Endodermal cell (in vitro differentiated cells): ENCODE measurements at regions not wholly inside any gene's neighbourhood (a gene's known extent, or its start where the extent isn't known, plus 50 kb on each side); places are given as distances from the start of the nearest gene placed in this dataset.
A peak's percentile ranks its signal among the peaks of the same experiment; 100 is the strongest.

Experiments used
- DNase-seq: peaks from one replicate; pipeline ENCODE4 v3.0.0-alpha.2; 2017
- H3K27ac ChIP-seq: 2 replicates; pipeline ENCODE4 v1.5.1; 2013; ENCODE audit warnings: mild to moderate bottlenecking, low read depth, low read length, moderate library complexity
- H3K27me3 ChIP-seq: 2 replicates; pipeline ENCODE4 v1.6.1; 2013; ENCODE audit warnings: mild to moderate bottlenecking, low read length, moderate library complexity; ENCODE audit not compliant: insufficient read depth, control insufficient read depth, poor library complexity, severe bottlenecking
- H3K36me3 ChIP-seq: 2 replicates; pipeline ENCODE4 v1.7.0; 2013; ENCODE audit warnings: mild to moderate bottlenecking, low read length, moderate library complexity; ENCODE audit not compliant: control insufficient read depth, insufficient read depth
- H3K4me1 ChIP-seq: one replicate; pipeline ENCODE4 v1.7.0; 2013; ENCODE audit warnings: low read length; ENCODE audit not compliant: control insufficient read depth, insufficient read depth
- H3K4me3 ChIP-seq: 2 replicates; pipeline ENCODE4 v1.5.1; 2013; ENCODE audit warnings: mild to moderate bottlenecking, low read length, moderate library complexity
- H3K9ac ChIP-seq: 2 replicates; pipeline ENCODE4 v1.6.1; 2013; ENCODE audit warnings: mild to moderate bottlenecking, low read length, moderate library complexity; ENCODE audit not compliant: poor library complexity, severe bottlenecking; ENCODE audit errors: extremely low read depth
- H3K9me3 ChIP-seq: 2 replicates; pipeline ENCODE4 v1.6.1; 2013; ENCODE audit warnings: mild to moderate bottlenecking, low read length, moderate library complexity; ENCODE audit not compliant: control insufficient read depth
- H3K27ac Mint-ChIP-seq: 2 replicates; pipeline ENCODE4 v1.8.0; 2020; ENCODE audit warnings: mixed read lengths
- H3K27me3 Mint-ChIP-seq: 2 replicates; pipeline ENCODE4 v1.8.0; 2021; ENCODE audit warnings: mild to moderate bottlenecking, mixed read lengths; ENCODE audit not compliant: insufficient read depth
- H3K36me3 Mint-ChIP-seq: 2 replicates; pipeline ENCODE4 v1.8.0; 2020; ENCODE audit warnings: low read depth, mixed read lengths
- H3K4me1 Mint-ChIP-seq: 2 replicates; pipeline ENCODE4 v1.8.0; 2020; ENCODE audit warnings: mixed read lengths
- H3K4me3 Mint-ChIP-seq: 2 replicates; pipeline ENCODE4 v1.8.0; 2020; ENCODE audit warnings: mild to moderate bottlenecking, moderate library complexity, mixed read lengths
- H3K9me3 Mint-ChIP-seq: 2 replicates; pipeline ENCODE4 v1.8.0; 2020; ENCODE audit warnings: mild to moderate bottlenecking, mixed read lengths
- WGBS, 2 experiments: methylation state at CpG; one replicate each; pipeline versions ENCODE4 v1.1.5 to v1.1.7; 2013; ENCODE audit warnings: missing lambda C conversion rate in 2 of 2, mixed read lengths in 1 of 2; ENCODE audit not compliant: insufficient coverage in 1 of 2, insufficient read length in 1 of 2; 5-methylcytosine and 5-hydroxymethylcytosine counted together
- TF ChIP-seq, protein P1 (sequence below): fragments of 200-600 bp; sonication (generic); conservative IDR thresholded peaks from 2 replicates; pipeline ENCODE4 v1.5.0; 2021; ENCODE audit warnings: antibody characterized with exemption, mild to moderate bottlenecking

GRCh38 chr7:24504040-24504439 is 69.2 kb upstream of the PALS2 start:
- Mint-ChIP-seq H3K36me3 (no peaks in the 10 kb centered on the region), H3K27me3 (peaks cover 2% of the 10 kb centered on the region), H3K9me3 (no peaks in the 10 kb centered on the region), H3K4me1 (peaks cover 26% of the 10 kb centered on the region), H3K4me3 (no peak overlapping the region), H3K27ac (no peak overlapping the region)
- no peak for DNase-seq
- no peak overlapping the region for H3K9ac ChIP-seq
- no peaks in the 10 kb centered on the region for H3K4me1 ChIP-seq
- H3K9me3 ChIP-seq, result no peaks in the 10 kb centered on the region
- H3K36me3 ChIP-seq, result no peaks in the 10 kb centered on the region
- no peak overlapping the region for H3K4me3 ChIP-seq
- TF ChIP-seq, protein P1, sequence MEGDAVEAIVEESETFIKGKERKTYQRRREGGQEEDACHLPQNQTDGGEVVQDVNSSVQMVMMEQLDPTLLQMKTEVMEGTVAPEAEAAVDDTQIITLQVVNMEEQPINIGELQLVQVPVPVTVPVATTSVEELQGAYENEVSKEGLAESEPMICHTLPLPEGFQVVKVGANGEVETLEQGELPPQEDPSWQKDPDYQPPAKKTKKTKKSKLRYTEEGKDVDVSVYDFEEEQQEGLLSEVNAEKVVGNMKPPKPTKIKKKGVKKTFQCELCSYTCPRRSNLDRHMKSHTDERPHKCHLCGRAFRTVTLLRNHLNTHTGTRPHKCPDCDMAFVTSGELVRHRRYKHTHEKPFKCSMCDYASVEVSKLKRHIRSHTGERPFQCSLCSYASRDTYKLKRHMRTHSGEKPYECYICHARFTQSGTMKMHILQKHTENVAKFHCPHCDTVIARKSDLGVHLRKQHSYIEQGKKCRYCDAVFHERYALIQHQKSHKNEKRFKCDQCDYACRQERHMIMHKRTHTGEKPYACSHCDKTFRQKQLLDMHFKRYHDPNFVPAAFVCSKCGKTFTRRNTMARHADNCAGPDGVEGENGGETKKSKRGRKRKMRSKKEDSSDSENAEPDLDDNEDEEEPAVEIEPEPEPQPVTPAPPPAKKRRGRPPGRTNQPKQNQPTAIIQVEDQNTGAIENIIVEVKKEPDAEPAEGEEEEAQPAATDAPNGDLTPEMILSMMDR, result no peak
- 85 to 91% methylated on average over 5 to 6 of the region's 6 CpGs for WGBS, 2 experiments
- H3K27me3 ChIP-seq, result no peaks in the 10 kb centered on the region
- H3K27ac ChIP-seq, result no peak overlapping the region

- no peaks in the 10 kb centered on the region for H3K36me3 Mint-ChIP-seq
- H3K27ac ChIP-seq, result no peak overlapping the region
- H3K27ac Mint-ChIP-seq, result no peak overlapping the region
- DNase-seq, result no peak
- no peaks in the 10 kb centered on the region for H3K9me3 Mint-ChIP-seq
- no peaks in the 10 kb centered on the region for H3K27me3 Mint-ChIP-seq
- no peaks in the 10 kb centered on the region for H3K27me3 ChIP-seq
- no peaks in the 10 kb centered on the region for H3K9me3 ChIP-seq
- H3K4me1 ChIP-seq, result no peaks in the 10 kb centered on the region
- no peak overlapping the region for H3K4me3 ChIP-seq
- 79 to 93% methylated on average over 2 of the region's 2 CpGs for WGBS, 2 experiments
- TF ChIP-seq, protein P1, result no peak
- H3K4me3 Mint-ChIP-seq, result no peak overlapping the region
- H3K9ac ChIP-seq, result no peak overlapping the region
- H3K4me1 Mint-ChIP-seq, result peaks cover 24% of the 10 kb centered on the region
- no peaks in the 10 kb centered on the region for H3K36me3 ChIP-seq
Observed at GRCh38 chr7:24504836-24505235, 68.4 kb upstream of the PALS2 start.

DNA sequence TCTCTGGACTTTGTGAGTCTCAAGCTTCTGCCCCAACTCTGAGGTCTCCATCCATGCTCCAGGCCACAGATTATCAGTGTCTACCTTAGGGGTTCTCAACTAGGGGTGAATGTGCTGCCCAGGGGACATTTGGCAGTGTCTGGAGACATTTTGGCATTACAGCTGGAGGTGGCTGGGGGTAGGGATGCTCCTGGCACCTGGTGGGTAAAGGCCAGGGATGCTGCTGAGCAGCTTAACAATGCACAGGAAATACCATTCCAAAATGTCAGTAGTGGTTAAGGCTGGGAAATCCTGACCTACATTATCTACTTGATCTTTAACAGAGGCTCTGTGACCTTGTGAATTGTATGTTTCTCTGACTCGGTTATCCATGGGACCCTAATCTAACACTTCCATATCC is 67.3 kb upstream of the PALS2 start:
- peak; percentile 61 for DNase-seq
- WGBS, 2 experiments, result 90% methylated on average over 1 of the region's 1 CpG; no CpG with 5 or more reads in 1 of the 2 experiments
- no peak overlapping the region for H3K27ac ChIP-seq
- Mint-ChIP-seq H3K9me3 (no peaks in the 10 kb centered on the region), H3K27ac (no peak overlapping the region), H3K36me3 (no peaks in the 10 kb centered on the region), H3K27me3 (no peaks in the 10 kb centered on the region), H3K4me3 (no peak overlapping the region), H3K4me1 (peaks cover 23% of the 10 kb centered on the region)
- no peaks in the 10 kb centered on the region for H3K36me3 ChIP-seq
- H3K9me3 ChIP-seq, result no peaks in the 10 kb centered on the region
- no peak overlapping the region for H3K9ac ChIP-seq
- no peak overlapping the region for H3K4me3 ChIP-seq
- no peaks in the 10 kb centered on the region for H3K4me1 ChIP-seq
- H3K27me3 ChIP-seq, result no peaks in the 10 kb centered on the region
- TF ChIP-seq, protein P1, result no peak
